ENCODE measurements at regions not wholly inside any gene's neighbourhood (a gene's known extent, or its start where the extent isn't known, plus 50 kb on each side); places are given as distances from the start of the nearest gene placed in this dataset.

DNA sequence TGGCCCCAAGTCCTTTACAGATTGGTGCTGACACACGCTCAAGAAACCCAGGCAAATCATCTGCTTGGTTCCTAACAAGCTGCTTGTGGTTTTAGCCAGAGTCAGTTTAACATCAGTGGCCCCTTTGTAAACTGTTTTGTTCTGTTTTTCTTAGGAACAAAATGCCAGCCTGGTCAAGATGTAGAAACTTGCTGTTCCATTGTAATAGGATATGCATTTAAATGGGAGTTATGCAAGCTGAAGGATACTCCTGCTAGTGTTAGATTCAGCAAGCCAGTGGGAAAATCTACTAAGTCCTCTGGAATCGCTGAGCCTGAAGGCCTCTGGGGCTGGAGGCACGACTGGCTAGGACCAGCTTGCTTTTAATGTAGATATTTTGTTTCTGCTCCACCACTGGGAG lies 391.1 kb downstream of the TLE4 start:
- DNase-seq = no peak

DNA sequence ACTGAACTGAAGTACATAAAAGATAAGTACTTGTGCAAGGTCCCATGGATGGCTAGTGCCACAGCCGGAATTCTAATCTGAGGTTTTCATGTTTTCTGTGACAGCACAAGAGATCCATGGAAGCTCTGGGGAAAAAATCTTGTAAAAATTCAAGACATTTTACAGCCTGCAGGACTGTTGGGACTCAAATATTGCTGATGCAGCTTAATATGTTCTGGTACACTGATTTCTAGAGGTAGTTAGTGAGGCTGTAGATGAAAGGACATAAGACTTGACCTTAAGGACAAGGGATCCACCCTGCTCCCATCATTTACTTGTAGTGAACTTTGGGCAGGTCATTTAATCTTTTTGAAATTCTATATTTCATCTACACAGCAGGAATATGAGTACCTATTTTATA lies 390.4 kb downstream of the TLE4 start:
- no peak for DNase-seq

DNA sequence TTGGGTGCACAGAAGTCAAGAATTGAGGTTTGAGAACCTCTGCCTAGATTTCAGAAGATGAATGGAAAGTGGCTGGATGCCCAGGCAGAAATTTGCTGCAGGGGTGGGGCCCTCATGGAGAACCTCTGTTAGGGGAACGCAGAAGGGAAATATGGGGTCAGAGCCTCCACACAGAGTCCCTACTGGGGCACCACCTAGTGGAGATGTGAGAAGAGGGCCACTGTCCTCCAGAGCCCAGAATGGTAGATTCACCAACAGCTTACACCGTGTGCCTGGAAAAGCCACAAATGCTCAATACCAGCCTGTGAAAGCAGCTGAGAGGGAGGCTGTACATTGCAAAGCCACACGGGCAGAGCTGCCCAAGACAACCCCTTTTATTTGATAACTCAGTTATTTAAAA lies 383.5 kb downstream of the TLE4 start:
- DNase-seq = no peak

DNA sequence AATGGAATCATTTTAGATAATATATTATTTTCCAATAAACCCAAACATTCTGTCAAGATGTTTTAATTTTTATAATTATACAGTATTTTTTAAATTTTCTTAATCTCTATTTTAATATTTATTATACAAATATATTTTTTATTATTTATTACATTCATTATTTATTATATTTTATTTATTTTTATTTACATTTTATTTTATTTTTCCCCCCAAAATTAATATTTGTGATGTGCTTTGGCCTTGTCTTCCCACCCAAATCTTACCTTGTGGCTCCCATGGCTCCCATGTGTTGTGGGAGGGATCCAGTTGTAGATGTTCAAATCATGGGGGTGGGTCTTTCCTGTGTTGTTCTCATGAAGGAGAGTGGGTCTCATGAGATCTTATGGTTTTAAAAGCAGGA lies 382.1 kb downstream of the TLE4 start:
- DNase-seq = no peak

DNA sequence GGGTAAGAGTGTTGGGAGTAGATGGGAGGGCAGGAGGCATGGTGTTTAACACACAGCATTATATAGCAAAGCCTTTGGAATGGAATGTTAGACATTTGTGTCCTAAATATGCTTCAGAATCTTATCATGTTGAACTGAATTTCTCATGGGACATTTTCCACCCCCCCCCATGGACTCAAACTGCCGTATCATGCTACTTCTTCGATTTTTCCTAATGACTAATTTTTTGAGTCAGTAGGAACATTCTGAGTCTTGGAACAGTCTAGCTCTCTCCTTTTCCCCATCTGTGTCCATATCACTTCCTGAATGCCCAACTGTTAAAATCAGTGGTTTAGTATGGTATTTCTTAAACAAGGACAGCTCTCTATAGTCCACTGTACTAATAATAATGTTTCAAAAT lies 380.6 kb downstream of the TLE4 start:
- DNase-seq = no peak

- no peak for DNase-seq
Measured at GRCh38 chr9:79946712-79947111, 374.9 kb downstream of the TLE4 start.

DNA sequence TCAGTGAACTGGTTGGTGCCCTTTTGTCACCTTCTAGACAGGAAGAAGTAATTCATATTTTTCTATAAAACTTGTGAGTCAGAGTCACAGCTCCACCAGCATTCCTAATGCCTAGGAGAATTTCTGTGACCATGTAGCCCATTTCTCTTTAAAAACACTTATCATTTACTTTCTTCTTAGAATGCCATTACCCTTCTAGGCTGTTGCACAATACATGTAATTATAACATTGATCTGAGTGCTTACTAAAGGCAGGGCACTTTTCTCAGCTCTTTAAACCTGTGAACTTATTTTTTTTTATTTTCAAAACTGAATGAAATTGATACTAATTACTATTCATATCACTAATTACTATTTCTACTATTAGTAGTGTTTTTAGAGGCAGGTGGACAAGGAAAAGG lies 373.7 kb downstream of the TLE4 start:
- no peak for DNase-seq

DNA sequence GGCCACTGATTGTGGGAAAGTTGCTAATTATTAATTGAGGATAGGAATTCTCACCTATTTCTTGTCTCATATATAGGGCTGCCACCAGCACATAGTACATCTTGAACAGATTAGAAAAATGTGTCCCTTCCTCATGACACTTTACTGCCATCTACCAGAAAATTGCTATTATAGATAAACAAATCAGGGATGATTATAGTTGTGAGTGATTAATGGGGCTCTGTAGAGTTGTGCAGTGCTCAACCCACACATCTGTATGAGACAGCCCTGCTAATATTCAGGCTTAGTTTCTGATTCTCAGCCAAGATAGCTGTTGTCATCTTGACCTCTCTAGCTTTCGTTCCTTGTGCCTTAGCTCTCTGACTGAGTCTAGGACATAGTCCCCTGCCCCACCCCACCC lies 373.3 kb downstream of the TLE4 start:
- no peak for DNase-seq

DNA sequence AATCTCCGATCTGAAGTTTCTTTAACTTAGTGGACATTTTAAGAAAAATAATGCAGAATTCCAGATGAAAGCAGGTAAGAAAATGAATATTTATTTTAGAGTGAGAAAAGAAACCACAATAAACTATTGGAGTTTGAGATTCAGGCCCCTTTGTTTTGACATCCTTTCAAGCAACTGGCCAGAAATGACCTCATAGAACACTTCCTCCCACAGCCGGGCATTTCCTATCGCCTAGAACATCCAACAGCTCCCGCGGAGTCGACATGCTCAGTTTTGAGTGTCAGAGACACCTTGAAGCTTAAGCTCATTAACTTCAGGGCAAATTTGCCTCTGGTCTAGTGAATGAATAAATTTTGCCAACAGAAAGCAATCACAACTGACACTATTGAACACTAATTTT lies 369.2 kb downstream of the TLE4 start:
- DNase-seq = no peak

GRCh38 chr9:79939819-79940218 lies 368.1 kb downstream of the TLE4 start:
- no peak for DNase-seq

- no peak for DNase-seq
Measured at GRCh38 chr9:79936336-79936735, 364.6 kb downstream of the TLE4 start.

GRCh38 chr9:79929285-79929684 lies 357.5 kb downstream of the TLE4 start:
- no peak for DNase-seq

GRCh38 chr9:79928661-79929223 lies 357.0 kb downstream of the TLE4 start:
- no peak for DNase-seq

DNA sequence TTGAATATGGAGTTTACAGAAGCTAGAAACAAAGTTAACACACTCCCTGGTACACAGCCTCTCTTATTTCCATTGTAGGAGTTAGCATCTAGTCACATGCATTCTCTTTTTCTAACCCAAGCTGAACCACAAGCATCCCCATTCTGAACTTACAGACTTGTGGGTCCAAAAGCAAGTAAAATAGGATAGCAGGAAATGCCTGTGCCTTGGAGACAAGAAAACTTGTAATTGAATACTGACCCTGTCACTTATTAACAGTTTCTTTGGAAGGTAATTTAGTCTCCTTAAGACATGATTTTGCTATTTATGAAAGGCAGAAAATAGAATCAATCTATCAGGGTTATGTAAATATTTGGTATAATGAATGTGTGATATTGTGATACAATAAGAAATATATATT lies 353.6 kb downstream of the TLE4 start:
- no peak for DNase-seq

DNA sequence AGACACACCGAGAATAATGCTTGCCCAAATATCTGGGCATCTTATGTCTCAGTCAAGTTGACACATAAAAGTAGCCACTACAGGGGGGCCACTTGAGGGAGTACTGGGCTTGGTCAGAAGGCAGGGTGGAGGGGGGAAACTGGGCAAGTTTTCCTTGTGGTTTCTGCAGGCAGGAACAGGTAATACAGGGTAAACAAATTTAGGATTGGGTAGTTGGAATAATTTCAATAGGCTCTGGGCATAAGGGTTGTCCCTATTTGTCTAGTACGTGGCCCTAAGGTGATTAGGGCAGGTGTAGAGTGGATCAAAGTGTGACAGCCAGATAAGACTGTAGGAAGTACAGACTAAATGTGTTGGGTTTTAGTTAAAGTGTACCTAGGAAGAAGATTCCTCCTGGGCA lies 353.1 kb downstream of the TLE4 start:
- no peak for DNase-seq

- DNase-seq = no peak
Measured at GRCh38 chr9:79917421-79917820, 345.7 kb downstream of the TLE4 start.

DNA sequence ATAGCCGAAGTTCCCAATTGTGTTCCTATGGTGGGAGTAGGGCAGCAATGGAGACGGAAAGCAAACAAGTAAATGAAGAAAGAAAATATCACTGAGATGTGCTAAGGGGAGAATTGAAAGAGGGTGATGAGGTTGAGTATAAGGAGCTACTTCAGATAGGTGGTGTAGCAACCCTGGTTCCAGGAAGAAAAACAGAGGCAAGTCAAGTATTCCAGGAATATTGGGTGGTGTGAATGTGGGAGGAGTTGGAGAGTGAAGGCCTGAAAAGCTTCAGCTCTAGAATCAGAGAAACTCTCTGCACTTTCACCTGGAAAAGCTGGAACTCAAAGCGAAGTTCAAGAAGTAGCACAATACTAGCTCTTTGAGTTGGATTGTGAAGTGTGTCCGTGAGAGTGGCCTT lies 342.1 kb downstream of the TLE4 start:
- no peak for DNase-seq

GRCh38 chr9:79912318-79913070 lies 340.7 kb downstream of the TLE4 start:
- DNase-seq = no peak

- DNase-seq = no peak
Measured at GRCh38 chr9:79911724-79912123, 340.0 kb downstream of the TLE4 start.

- no peak for DNase-seq
Measured at GRCh38 chr9:79902825-79903600, 331.2 kb downstream of the TLE4 start.

DNA sequence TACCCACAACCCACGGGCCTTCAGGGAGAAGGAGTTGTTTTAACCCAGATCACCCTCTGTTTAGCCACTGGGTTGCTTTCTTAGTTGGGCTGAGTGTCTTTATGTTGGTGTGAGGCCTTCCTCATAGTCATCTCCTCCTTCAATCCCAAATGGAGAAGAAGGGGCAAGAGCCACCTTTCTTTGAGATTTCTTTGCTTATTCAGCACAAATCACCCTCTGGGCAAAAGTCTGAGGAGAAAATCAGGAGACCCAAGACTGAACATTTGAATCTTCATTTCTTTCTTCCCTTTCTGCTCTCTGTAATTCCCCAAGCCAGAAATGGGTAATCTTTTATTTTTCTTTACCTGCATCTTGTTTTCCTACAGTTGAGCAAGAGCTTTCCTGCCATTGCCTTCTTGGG lies 329.0 kb downstream of the TLE4 start:
- no peak for DNase-seq

DNA sequence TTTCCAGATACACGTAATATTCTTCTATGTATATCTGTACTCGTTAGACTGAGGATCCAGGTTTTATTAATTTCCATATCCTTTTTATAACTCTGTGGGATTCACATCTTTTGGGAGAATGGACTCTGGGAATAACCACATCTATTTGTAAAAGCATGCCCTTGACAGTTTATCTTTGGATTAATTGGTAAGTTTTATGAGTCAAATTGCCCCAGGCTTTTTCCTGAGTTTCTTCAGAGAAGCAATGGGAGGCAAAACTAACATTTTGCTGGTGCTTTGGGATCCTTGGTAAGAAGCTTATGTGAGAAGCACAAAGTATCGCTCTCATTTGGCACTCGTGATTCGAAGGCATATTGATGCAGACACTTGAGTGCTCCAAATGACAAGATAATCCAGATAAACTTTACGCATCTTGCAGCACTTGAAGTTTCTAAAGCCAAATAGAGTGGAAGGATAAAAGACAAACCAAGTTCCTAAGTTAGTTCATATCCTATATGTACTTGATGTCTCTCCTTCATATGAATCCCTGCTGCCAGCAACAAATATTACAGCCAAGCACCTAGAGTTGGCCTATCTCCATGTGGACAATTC lies 324.7 kb downstream of the TLE4 start:
- no peak for DNase-seq

- no peak for DNase-seq
Measured at GRCh38 chr9:79895232-79895631, 323.5 kb downstream of the TLE4 start.

- no peak for DNase-seq
Measured at GRCh38 chr9:79889369-79889768, 317.6 kb downstream of the TLE4 start.

All from activated T-cell treated with anti-CD3 and anti-CD28 coated beads, Interleukin-2, amount 50 U/mL, for 1 hour (primary cell).